Stimulated activated CD8-positive, alpha-beta memory T cell treated with anti-CD3 and anti-CD28 coated beads, Interleukin-4, amount 100 ng/mL, for 1 hour (primary cell): ENCODE measurements at regions not wholly inside any gene's neighbourhood (a gene's known extent, or its start where the extent isn't known, plus 50 kb on each side); places are given as distances from the start of the nearest gene placed in this dataset.

ENCODE experiments used
- DNase-seq, 2 donors: peaks; one replicate each; pipeline ENCODE4 v3.0.0-alpha.2; 2020; ENCODE audit warnings: low read depth in 2 of 2, low spot score in 1 of 2

GRCh38 chr6:105795366-105795765 is 290.8 kb upstream of the PRDM1 start:
- DNase-seq = no peak

- DNase-seq = no peak
These were observed 291.3 kb upstream of the PRDM1 start for GRCh38 chr6:105794870-105795269.

GRCh38 chr6:105794239-105794638 is 291.9 kb upstream of the PRDM1 start:
- DNase-seq = no peak

DNA sequence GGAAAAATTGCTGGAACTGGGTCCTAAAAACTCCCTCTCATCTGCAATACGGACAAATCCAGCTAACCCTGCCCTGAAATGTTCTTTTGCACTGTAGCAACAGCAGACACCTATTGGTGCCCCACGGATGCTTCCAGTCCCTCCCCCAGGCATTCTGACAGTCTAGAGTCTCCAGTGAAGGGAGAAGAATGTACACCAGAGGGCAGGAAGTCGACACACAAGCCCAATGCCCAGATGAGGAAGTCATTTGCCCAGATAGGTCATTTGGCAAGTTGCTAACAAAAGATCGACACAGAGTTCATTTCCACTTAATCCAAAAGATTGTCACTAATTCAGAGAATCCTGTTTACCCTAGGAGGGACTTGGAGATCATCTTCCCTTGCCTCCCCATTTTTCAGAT is 293.0 kb upstream of the PRDM1 start:
- no peak for DNase-seq

GRCh38 chr6:105791583-105792318 is 294.4 kb upstream of the PRDM1 start:
- DNase-seq = no peak

DNA sequence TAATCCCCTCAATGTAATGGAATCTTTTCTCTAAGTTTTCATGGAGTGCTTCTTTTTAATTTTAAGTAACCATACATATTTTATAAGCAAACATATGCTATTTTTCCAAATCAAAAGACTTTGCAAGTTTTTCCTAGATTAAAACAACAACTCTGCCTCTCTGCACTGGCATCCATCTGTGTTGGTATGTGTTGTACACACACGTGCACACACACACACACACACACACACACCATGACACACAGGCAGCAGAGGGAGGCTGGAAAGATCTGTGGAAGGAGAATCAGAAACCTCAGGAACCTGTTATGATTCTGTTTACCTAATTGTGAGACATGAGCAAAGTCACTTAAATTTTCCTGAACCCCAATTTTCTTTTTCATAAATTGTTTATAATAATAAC is 295.0 kb upstream of the PRDM1 start:
- DNase-seq = no peak

DNA sequence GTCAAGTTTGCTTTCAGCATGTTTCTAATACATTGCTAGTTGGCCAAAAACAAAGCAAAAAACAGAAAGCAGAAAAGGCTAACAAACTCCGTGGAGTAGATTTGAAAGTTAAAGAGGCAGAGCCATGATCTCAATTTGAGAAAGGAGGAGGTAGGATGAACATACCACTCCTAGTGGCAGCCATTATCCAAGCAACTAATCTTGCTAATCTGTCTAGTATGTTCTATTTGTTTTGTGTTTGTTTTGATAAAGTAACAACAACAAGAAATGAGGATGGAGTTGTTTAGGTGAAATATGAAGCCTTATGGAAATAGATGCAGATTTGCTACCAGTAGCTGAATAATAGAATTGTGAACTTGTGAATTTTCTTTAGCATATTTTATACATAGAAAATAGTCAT is 295.5 kb upstream of the PRDM1 start:
- DNase-seq = no peak

DNA sequence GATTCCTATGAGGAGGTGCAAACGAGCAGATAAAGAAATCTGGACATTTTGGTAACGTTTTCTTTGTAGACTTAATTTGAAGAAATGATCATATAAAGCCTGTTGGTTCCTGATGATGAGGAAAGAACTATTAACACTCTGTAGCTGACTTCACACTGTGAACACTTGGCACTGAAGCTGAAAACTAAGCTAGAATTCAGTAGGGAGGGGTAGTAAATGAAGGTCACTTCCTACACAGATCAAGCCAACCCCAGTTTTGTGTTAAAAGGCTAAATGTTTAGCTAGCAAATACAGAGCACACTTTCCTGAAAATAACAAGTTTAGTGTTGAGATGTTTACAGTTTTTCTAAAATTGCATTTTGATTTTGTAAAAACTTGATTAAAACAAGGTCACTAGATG is 296.2 kb upstream of the PRDM1 start:
- no peak for DNase-seq

DNA sequence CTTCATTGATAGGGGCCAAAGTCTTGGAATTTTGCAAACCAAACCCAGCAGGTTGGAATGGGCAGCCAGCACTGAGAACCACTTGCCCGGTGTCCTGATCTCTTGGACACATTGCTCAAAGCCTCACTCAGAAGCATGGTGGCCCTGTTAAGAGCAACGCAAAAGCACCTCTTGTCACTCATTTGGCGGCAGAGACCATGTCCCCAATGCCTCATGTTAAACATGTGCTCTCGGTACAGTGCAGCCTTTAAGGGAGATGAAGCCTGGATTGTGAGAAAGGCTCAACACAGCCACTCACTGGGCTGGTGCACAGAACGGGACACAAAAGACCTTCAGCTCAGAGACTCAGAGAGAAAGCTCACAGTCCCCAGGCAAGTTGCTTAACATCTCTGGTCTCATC is 298.4 kb upstream of the PRDM1 start:
- DNase-seq = no peak

DNA sequence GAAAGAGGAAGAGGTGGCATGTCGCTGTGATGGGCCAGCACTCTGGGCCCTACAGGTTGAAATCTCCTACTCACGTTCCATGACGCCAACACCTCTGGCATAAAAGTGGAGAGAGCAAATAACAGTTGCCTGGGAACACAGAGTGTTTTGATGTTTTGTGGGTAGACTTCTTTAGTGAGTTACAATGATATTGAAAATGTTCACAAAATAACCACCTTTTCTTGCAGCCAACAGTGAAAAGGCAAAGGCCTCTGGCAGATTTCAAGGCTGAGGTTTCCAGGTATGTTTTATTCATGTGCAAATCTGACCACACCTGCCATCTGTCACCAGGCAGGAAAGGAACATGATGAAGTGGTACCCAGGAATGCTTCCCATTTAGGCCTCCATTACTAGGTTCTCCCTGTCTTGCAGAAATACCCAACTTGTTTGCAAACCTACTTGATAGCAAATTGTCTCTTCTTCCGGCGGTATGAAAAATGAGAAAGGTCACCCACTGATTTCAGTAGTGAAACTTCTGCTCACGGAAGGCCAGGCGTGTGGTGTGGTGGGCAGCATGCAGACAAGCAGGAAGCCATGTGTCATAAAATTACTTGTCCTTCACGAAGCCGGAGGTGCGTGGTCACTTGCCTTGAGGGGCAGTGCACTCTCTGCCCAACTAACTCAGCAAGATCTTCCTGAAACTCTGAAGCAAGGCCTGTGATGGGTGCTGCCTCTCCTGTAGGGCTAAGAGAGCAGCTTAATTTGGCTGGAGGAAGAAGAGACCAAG is 299.1 kb upstream of the PRDM1 start:
- no peak for DNase-seq

GRCh38 chr6:105786449-105786848 is 299.7 kb upstream of the PRDM1 start:
- no peak for DNase-seq

- no peak for DNase-seq
These were observed 300.9 kb upstream of the PRDM1 start for GRCh38 chr6:105785066-105785811.

DNA sequence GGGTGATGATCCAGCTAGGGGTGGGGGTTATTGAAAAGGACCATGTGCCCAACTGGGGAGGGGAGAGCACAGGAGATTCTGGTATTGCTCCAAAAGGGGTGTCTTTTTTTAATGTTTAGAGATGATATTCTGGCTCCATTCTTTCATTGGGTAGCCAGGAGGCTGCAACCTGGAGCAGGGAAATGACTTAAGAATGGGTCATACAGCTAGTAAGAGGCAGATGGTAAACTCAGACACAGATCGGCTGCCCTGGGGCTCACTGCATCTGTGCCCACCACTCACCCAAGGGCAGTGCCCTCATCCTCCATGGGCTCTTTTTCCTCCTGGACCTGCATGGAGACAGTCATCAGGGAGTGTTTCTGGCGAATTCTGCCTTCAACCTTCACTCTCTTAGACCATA is 302.0 kb upstream of the PRDM1 start:
- no peak for DNase-seq

DNA sequence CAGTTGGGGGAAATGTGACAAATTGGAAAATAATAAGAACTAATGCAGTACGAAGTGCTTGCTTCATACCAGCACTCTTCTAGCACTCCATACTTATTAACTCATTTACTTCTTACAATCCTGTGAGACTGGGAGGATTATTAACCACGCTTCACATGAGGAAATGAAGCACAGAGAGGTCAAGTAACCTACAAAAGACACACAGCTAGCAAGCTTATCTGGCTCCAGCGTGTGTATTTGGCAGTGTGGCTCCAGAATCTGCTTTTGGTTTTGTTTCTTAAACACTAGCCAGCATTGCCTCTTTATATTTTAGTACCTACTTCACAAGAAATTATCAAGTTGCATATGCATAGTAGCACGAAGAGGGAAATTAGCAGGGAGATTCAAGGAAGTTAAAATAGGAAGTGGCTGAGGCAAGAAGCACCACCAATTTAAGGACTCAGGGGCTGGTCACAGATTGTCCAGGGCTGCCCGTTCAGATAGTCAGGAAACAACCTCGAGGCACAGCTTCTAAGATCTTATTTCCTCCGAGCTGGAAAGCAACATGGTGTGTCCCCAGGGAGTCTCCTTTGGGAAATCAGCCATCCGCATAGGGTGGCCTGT is 302.7 kb upstream of the PRDM1 start:
- DNase-seq = no peak

DNA sequence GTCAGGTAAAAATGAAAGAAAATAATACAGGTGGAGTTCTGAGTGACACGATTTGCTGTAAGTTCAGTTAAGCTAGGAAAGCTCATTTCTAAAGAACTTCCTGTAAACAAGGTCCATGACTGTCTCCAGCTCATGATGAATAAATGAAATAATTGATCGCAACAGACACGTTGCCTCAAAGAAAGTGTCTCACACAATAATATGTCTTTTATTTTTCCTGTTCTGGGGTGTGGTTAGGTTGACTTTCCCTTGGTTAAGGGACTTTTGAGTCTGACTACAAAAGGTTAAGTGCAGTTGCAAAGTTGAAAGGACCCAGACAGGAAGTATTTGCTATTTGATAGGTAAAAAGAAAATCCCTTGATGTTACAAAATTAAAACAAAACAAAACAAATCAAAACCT is 304.2 kb upstream of the PRDM1 start:
- DNase-seq = no peak

- peak in 1 of 2 donors; percentile 10 for DNase-seq
These were observed 304.9 kb upstream of the PRDM1 start for GRCh38 chr6:105781248-105781647.

DNA sequence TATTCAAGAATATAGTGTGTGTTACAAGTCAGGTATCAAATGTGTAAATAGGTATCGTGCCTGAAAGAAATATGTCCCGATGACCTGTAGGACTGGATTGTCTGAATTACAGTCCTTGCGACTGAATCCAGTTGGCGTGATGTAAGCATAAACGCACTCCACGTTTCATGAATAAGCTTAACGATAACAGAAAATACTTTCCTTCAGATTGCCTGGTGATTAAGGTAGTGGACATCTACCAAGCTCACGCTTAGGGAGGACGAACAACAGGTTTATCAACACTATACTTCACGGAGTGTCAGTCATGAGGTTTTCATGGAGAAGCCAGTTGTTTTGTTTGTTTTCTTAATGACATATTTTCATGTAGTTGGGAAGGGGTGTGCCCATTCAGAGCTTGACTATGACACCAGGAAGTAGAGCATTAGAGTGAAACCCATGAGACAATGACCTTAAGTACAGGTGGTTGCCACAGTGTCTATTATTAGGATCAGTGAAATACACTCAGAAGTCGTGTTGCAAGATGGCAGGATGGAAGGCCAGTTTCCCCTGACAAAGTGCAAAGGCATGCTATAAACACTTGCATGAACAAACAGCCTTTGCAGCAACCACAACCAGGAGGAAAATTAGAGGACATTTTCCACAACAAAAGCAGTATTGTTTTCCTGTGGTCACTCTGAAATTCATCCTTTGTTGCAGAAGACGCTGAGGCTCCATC is 305.8 kb upstream of the PRDM1 start:
- DNase-seq = no peak

- no peak for DNase-seq
These were observed 307.0 kb upstream of the PRDM1 start for GRCh38 chr6:105779110-105779509.

GRCh38 chr6:105775095-105775494 is 311.0 kb upstream of the PRDM1 start:
- no peak for DNase-seq

GRCh38 chr6:105774247-105774646 is 311.9 kb upstream of the PRDM1 start:
- DNase-seq = no peak
